T-helper 1 cell treated with Interleukin-12 subunit alpha and Interleukin-12 subunit beta and Interleukin-4 antibody, amounts not matched to agents 30 μg/mL and 1 μg/mL, for 36 hours (primary cell): ENCODE measurements at regions not wholly inside any gene's neighbourhood (a gene's known extent, or its start where the extent isn't known, plus 50 kb on each side); places are given as distances from the start of the nearest gene placed in this dataset.

Experiments
- H3K27ac Mint-ChIP-seq: one replicate; pipeline ENCODE4 v1.8.0; 2021; ENCODE audit warnings: mild to moderate bottlenecking, mixed read lengths
- H3K27me3 Mint-ChIP-seq: one replicate; pipeline ENCODE4 v1.8.0; 2021; ENCODE audit warnings: low read depth, mixed read lengths
- H3K36me3 Mint-ChIP-seq: one replicate; pipeline ENCODE4 v1.8.0; 2021; ENCODE audit warnings: low read depth, mixed read lengths
- H3K4me1 Mint-ChIP-seq: one replicate; pipeline ENCODE4 v1.8.0; 2021; ENCODE audit warnings: low read depth, mixed read lengths
- H3K4me3 Mint-ChIP-seq: one replicate; pipeline ENCODE4 v1.8.0; 2021; ENCODE audit warnings: mild to moderate bottlenecking, moderate library complexity, mixed read lengths
- H3K9me3 Mint-ChIP-seq: one replicate; pipeline ENCODE4 v1.8.0; 2021; ENCODE audit warnings: mixed read lengths

GRCh38 chrX:40177942-40178715, 80.4 kb upstream of the BCOR start:
- Mint-ChIP-seq H3K36me3 (no peaks in the 10 kb centered on the region), H3K9me3 (no peaks in the 10 kb centered on the region), H3K27me3 (no peaks in the 10 kb centered on the region), H3K4me1 (peaks cover 21% of the 10 kb centered on the region), H3K4me3 (no peak overlapping the region), H3K27ac (peak overlapping the region; percentile 34)

- Mint-ChIP-seq H3K27me3 (no peaks in the 10 kb centered on the region), H3K4me3 (peak overlapping the region; percentile 73), H3K27ac (peak overlapping the region; percentile 88), H3K4me1 (peaks cover 25% of the 10 kb centered on the region), H3K36me3 (no peaks in the 10 kb centered on the region), H3K9me3 (no peaks in the 10 kb centered on the region)
These were observed 79.7 kb upstream of the BCOR start for GRCh38 chrX:40177489-40177888.

- no peaks in the 10 kb centered on the region for H3K36me3 Mint-ChIP-seq
- no peaks in the 10 kb centered on the region for H3K9me3 Mint-ChIP-seq
- H3K4me3 Mint-ChIP-seq: peak overlapping the region; percentile 73
- no peaks in the 10 kb centered on the region for H3K27me3 Mint-ChIP-seq
- H3K27ac Mint-ChIP-seq: peak overlapping the region; percentile 88
- peaks cover 25% of the 10 kb centered on the region for H3K4me1 Mint-ChIP-seq
These were observed 79.3 kb upstream of the BCOR start for GRCh38 chrX:40177117-40177430.

GRCh38 chrX:40176351-40177116, 78.8 kb upstream of the BCOR start:
- no peaks in the 10 kb centered on the region for H3K27me3 Mint-ChIP-seq
- peaks cover 25% of the 10 kb centered on the region for H3K4me1 Mint-ChIP-seq
- peak overlapping the region; percentile 81 for H3K4me3 Mint-ChIP-seq
- H3K36me3 Mint-ChIP-seq: no peaks in the 10 kb centered on the region
- H3K27ac Mint-ChIP-seq: peak overlapping the region; percentile 94
- no peaks in the 10 kb centered on the region for H3K9me3 Mint-ChIP-seq

- Mint-ChIP-seq H3K4me3 (peak overlapping the region; percentile 81), H3K36me3 (no peaks in the 10 kb centered on the region), H3K27ac (peak overlapping the region; percentile 94), H3K4me1 (peaks cover 30% of the 10 kb centered on the region), H3K27me3 (no peaks in the 10 kb centered on the region), H3K9me3 (no peaks in the 10 kb centered on the region)
These were observed 78.0 kb upstream of the BCOR start for GRCh38 chrX:40175511-40176350.

- Mint-ChIP-seq H3K4me3 (peak overlapping the region; percentile 84), H3K27me3 (no peaks in the 10 kb centered on the region), H3K9me3 (no peaks in the 10 kb centered on the region)
These were observed 77.2 kb upstream of the BCOR start for GRCh38 chrX:40174854-40175510.

GRCh38 chrX:40174001-40174853, 76.5 kb upstream of the BCOR start:
- Mint-ChIP-seq H3K27ac (peak overlapping the region; percentile 91), H3K4me1 (peaks cover 37% of the 10 kb centered on the region), H3K36me3 (no peaks in the 10 kb centered on the region), H3K4me3 (peak overlapping the region; percentile 84), H3K9me3 (no peaks in the 10 kb centered on the region), H3K27me3 (no peaks in the 10 kb centered on the region)

More at GRCh38 chrX:40174854-40175510, 77.2 kb upstream of the BCOR start:
- H3K27ac Mint-ChIP-seq: peak overlapping the region; percentile 94
- no peaks in the 10 kb centered on the region for H3K36me3 Mint-ChIP-seq
- H3K4me1 Mint-ChIP-seq: peaks cover 34% of the 10 kb centered on the region

- Mint-ChIP-seq H3K4me1 (peaks cover 37% of the 10 kb centered on the region), H3K36me3 (no peaks in the 10 kb centered on the region), H3K27me3 (no peaks in the 10 kb centered on the region), H3K27ac (peak overlapping the region; percentile 91), H3K4me3 (peak overlapping the region; percentile 81), H3K9me3 (no peaks in the 10 kb centered on the region)
These were observed 75.6 kb upstream of the BCOR start for GRCh38 chrX:40173143-40174000.

- H3K27ac Mint-ChIP-seq: peak overlapping the region; percentile 85
- no peaks in the 10 kb centered on the region for H3K9me3 Mint-ChIP-seq
- H3K4me1 Mint-ChIP-seq: peaks cover 40% of the 10 kb centered on the region
- peak overlapping the region; percentile 81 for H3K4me3 Mint-ChIP-seq
- H3K27me3 Mint-ChIP-seq: no peaks in the 10 kb centered on the region
- H3K36me3 Mint-ChIP-seq: no peaks in the 10 kb centered on the region
These were observed 74.8 kb upstream of the BCOR start for GRCh38 chrX:40172401-40173142.

- Mint-ChIP-seq H3K4me3 (peak overlapping the region; percentile 76), H3K9me3 (no peaks in the 10 kb centered on the region), H3K27ac (peak overlapping the region; percentile 92), H3K27me3 (no peaks in the 10 kb centered on the region), H3K36me3 (no peaks in the 10 kb centered on the region), H3K4me1 (peaks cover 41% of the 10 kb centered on the region)
These were observed 74.0 kb upstream of the BCOR start for GRCh38 chrX:40171513-40172400.

- Mint-ChIP-seq H3K9me3 (no peaks in the 10 kb centered on the region), H3K4me3 (peak overlapping the region; percentile 76), H3K27ac (peak overlapping the region; percentile 92), H3K27me3 (no peaks in the 10 kb centered on the region), H3K4me1 (peaks cover 46% of the 10 kb centered on the region), H3K36me3 (no peaks in the 10 kb centered on the region)
These were observed 73.2 kb upstream of the BCOR start for GRCh38 chrX:40170830-40171512.
